ENCODE measurements at regions not wholly inside any gene's neighbourhood (a gene's known extent, or its start where the extent isn't known, plus 50 kb on each side); places are given as distances from the start of the nearest gene placed in this dataset.

DNA sequence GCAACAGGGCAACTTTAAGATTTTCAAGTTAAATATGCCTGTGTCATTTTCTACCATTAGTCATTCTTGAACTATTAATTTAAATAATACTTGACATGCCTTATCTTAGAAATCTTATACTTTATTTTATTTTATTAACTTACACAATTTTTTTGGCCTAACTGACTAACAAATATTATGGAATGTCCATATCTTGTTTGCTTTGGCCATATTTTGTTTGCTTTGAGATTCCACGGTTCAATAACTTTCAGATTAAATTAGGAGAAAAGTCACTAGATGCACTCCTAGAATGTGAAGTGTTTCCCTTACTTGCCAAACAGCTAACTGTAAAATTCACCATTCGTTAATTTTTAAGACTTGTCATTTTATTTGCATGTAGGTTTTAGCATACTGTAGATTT lies 684.0 kb upstream of the MANEA start:
- TF ChIP-seq, protein P1, sequence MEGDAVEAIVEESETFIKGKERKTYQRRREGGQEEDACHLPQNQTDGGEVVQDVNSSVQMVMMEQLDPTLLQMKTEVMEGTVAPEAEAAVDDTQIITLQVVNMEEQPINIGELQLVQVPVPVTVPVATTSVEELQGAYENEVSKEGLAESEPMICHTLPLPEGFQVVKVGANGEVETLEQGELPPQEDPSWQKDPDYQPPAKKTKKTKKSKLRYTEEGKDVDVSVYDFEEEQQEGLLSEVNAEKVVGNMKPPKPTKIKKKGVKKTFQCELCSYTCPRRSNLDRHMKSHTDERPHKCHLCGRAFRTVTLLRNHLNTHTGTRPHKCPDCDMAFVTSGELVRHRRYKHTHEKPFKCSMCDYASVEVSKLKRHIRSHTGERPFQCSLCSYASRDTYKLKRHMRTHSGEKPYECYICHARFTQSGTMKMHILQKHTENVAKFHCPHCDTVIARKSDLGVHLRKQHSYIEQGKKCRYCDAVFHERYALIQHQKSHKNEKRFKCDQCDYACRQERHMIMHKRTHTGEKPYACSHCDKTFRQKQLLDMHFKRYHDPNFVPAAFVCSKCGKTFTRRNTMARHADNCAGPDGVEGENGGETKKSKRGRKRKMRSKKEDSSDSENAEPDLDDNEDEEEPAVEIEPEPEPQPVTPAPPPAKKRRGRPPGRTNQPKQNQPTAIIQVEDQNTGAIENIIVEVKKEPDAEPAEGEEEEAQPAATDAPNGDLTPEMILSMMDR (IDR thresholded peaks at IDR 0.05): no peak
- no peak for TF ChIP-seq POLR2A (IDR thresholded peaks at IDR 0.05)

All from right lobe of liver (tissue), 4 donors.